ENCODE measurements at regions not wholly inside any gene's neighbourhood (a gene's known extent, or its start where the extent isn't known, plus 50 kb on each side); places are given as distances from the start of the nearest gene placed in this dataset.

- CTCF ChIA-PET: no interaction called here
- POLR2A ChIA-PET: no interaction called here
- H3K27me3 ChIP-seq (ENCODE audit: control insufficient read depth, insufficient read depth, low read length): no peaks in the 10 kb centered on the region
- H3K4me3 ChIP-seq (ENCODE audit: low read depth, low read length): no peak overlapping the region
- no peak for TF ChIP-seq CTCF (IDR thresholded peaks at IDR 0.05; ENCODE audit: insufficient read depth, low read depth, low read length)
- no peak for DNase-seq (ENCODE audit: low read depth)
- no peaks in the 10 kb centered on the region for H3K36me3 ChIP-seq (ENCODE audit: control insufficient read depth, insufficient read depth, low read length)
Observed at GRCh38 chr16:76197900-76198299, 79.3 kb upstream of the CNTNAP4 start.

GRCh38 chr16:76199681-76200220 is 77.5 kb upstream of the CNTNAP4 start:
- ChIA-PET CTCF (no interaction called here), POLR2A (no interaction called here)
- H3K4me3 ChIP-seq (ENCODE audit: low read depth, low read length): no peak overlapping the region
- no peaks in the 10 kb centered on the region for H3K27me3 ChIP-seq (ENCODE audit: control insufficient read depth, insufficient read depth, low read length)
- no peak for TF ChIP-seq CTCF (IDR thresholded peaks at IDR 0.05; ENCODE audit: insufficient read depth, low read depth, low read length)
- no peaks in the 10 kb centered on the region for H3K36me3 ChIP-seq (ENCODE audit: control insufficient read depth, insufficient read depth, low read length)
- DNase-seq (ENCODE audit: low read depth): no peak

- no peak for DNase-seq (ENCODE audit: low read depth)
- ChIA-PET CTCF (no interaction called here), POLR2A (no interaction called here)
- TF ChIP-seq CTCF (IDR thresholded peaks at IDR 0.05; ENCODE audit: insufficient read depth, low read depth, low read length): no peak
- H3K36me3 ChIP-seq (ENCODE audit: control insufficient read depth, insufficient read depth, low read length): no peaks in the 10 kb centered on the region
- H3K27me3 ChIP-seq (ENCODE audit: control insufficient read depth, insufficient read depth, low read length): no peaks in the 10 kb centered on the region
- no peak overlapping the region for H3K4me3 ChIP-seq (ENCODE audit: low read depth, low read length)
Observed at GRCh38 chr16:76201385-76201784, 75.8 kb upstream of the CNTNAP4 start.

GRCh38 chr16:76204249-76204648 is 73.0 kb upstream of the CNTNAP4 start:
- TF ChIP-seq CTCF (IDR thresholded peaks at IDR 0.05; ENCODE audit: insufficient read depth, low read depth, low read length): no peak
- DNase-seq (ENCODE audit: low read depth): no peak
- ChIA-PET POLR2A (no interaction called here), CTCF (no interaction called here)
- Histone ChIP-seq H3K4me3 (ENCODE audit: low read depth, low read length) (no peak overlapping the region), H3K27me3 (ENCODE audit: control insufficient read depth, insufficient read depth, low read length) (no peaks in the 10 kb centered on the region), H3K36me3 (ENCODE audit: control insufficient read depth, insufficient read depth, low read length) (no peaks in the 10 kb centered on the region)

- no peaks in the 10 kb centered on the region for H3K27me3 ChIP-seq (ENCODE audit: control insufficient read depth, insufficient read depth, low read length)
- CTCF ChIA-PET: no interaction called here
- POLR2A ChIA-PET: no interaction called here
- DNase-seq (ENCODE audit: low read depth): no peak
- H3K36me3 ChIP-seq (ENCODE audit: control insufficient read depth, insufficient read depth, low read length): no peaks in the 10 kb centered on the region
- TF ChIP-seq CTCF (IDR thresholded peaks at IDR 0.05; ENCODE audit: insufficient read depth, low read depth, low read length): no peak
- no peak overlapping the region for H3K4me3 ChIP-seq (ENCODE audit: low read depth, low read length)
Observed at GRCh38 chr16:76207270-76207669, 69.9 kb upstream of the CNTNAP4 start.

All from BJ (cell line).